PC-9 (cell line): ENCODE measurements at regions not wholly inside any gene's neighbourhood (a gene's known extent, or its start where the extent isn't known, plus 50 kb on each side); places are given as distances from the start of the nearest gene placed in this dataset.

ENCODE experiments used
- BruUV-seq: library from RNA; stranded (reverse); fragments of 400-500 nt; replicated peaks from 2 replicates; lab custom pipeline; 2021; lab: Mats Ljungman, UMichigan
- CTCF ChIA-PET: fragments of 300-600 bp; sonication (Branson Sonifier 250); formaldehyde crosslinking; loops from one replicate; lab custom pipeline; 2022; ENCODE audit warnings: antibody characterized with exemption; lab: Charles Lee
- POLR2A ChIA-PET: fragments of 300-600 bp; sonication (Branson Sonifier 250); formaldehyde crosslinking; loops from one replicate; lab custom pipeline; 2022; ENCODE audit warnings: antibody characterized with exemption; ENCODE audit not compliant: unreplicated experiment; lab: Charles Lee
- DNase-seq, 2 experiments: peaks; one replicate each; pipeline versions ENCODE4 v3.0.0 to v3.0.0-alpha.2; 2015 to 2022; ENCODE audit warnings: mixed read lengths in 1 of 2
- H2AFZ ChIP-seq: fragments of 200-600 bp; sonication (generic); 2 replicates; pipeline ENCODE4 v1.8.1; 2017; ENCODE audit warnings: antibody characterized with exemption
- H3F3A ChIP-seq: fragments of 200-600 bp; sonication (generic); 2 replicates; pipeline ENCODE4 v1.8.1; 2017; ENCODE audit warnings: antibody characterized with exemption, mild to moderate bottlenecking, low read depth; ENCODE audit not compliant: insufficient read depth
- H3K27ac ChIP-seq: fragments of 200-600 bp; sonication (generic); 2 replicates; pipeline ENCODE4 v1.6.1; 2016; ENCODE audit warnings: mixed run types
- H3K27me3 ChIP-seq: fragments of 200-600 bp; sonication (generic); 2 replicates; pipeline ENCODE4 v1.6.1; 2016; ENCODE audit warnings: low read depth, mixed run types; ENCODE audit not compliant: insufficient read depth
- H3K36me3 ChIP-seq: fragments of 200-600 bp; sonication (generic); 2 replicates; pipeline ENCODE4 v1.6.1; 2016; ENCODE audit warnings: low read depth, mixed run types
- H3K4me1 ChIP-seq: fragments of 200-600 bp; sonication (generic); replicated peaks from 2 replicates; pipeline ENCODE4 v1.6.1; 2016; ENCODE audit warnings: mixed run types; ENCODE audit not compliant: insufficient read depth
- H3K4me2 ChIP-seq: fragments of 200-600 bp; sonication (generic); 2 replicates; pipeline ENCODE4 v1.6.1; 2017; ENCODE audit warnings: mixed run types
- H3K4me3 ChIP-seq: fragments of 200-600 bp; sonication (generic); 2 replicates; pipeline ENCODE4 v1.6.1; 2016; ENCODE audit warnings: mixed run types
- H3K79me2 ChIP-seq: fragments of 200-600 bp; sonication (generic); 2 replicates; pipeline ENCODE4 v1.6.1; 2017; ENCODE audit warnings: low read depth, mixed run types
- H3K9me2 ChIP-seq: fragments of 200-600 bp; sonication (generic); 2 replicates; pipeline ENCODE4 v1.8.1; 2017; ENCODE audit warnings: mild to moderate bottlenecking; ENCODE audit not compliant: insufficient read depth
- H3K9me3 ChIP-seq: fragments of 200-600 bp; sonication (generic); 2 replicates; pipeline ENCODE4 v1.8.1; 2016; ENCODE audit warnings: low read depth; ENCODE audit not compliant: insufficient read depth
- H4K20me1 ChIP-seq: fragments of 200-600 bp; sonication (generic); 2 replicates; pipeline ENCODE4 v1.8.1; 2017; ENCODE audit not compliant: insufficient read depth
- CTCF ChIP-seq: fragments of 200-600 bp; sonication (generic); conservative IDR thresholded peaks from 2 replicates; pipeline ENCODE4 v1.6.1; 2017; ENCODE audit warnings: mixed run types, antibody characterized with exemption, mild to moderate bottlenecking, moderate library complexity
- EZH2 ChIP-seq: fragments of 200-600 bp; sonication (generic); IDR thresholded peaks from 2 replicates; pipeline ENCODE4 v1.8.0; 2017; ENCODE audit warnings: antibody characterized with exemption, low read depth
- intact Hi-C: fragments of 100-400 bp; cut with micrococcal nuclease; formaldehyde crosslinking; loops from one replicate; pipeline ENCODE4 v1.10.0; 2022; ENCODE audit not compliant: unreplicated experiment

DNA sequence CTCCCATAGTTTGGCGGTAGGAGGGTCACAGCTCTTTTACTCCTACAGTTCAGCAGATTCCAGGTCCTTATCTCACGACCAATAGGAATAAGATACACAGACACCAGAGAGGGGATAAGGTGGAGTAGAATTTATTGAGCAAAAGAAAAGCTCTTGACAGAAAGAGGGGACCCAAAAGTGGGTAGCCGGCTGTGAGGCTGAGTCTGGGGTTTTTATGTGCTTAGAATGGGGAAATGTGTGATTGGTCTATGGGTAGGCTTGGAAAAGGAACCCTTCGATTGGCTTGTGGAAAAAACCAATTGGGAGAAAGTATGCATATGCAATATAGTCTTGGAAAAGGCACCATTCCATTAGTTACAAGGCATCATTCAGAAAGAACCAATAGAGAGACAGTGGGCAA lies 1356.9 kb upstream of the SPRY2 start:
- Histone ChIP-seq H3K27me3 (no peaks in the 10 kb centered on the region), H3K36me3 (no peaks in the 10 kb centered on the region), H2AFZ (no peak overlapping the region), H3K27ac (no peak overlapping the region), H4K20me1 (no peaks in the 10 kb centered on the region), H3K4me2 (no peak overlapping the region), H3K9me3 (no peaks in the 10 kb centered on the region), H3K4me3 (no peak overlapping the region), H3F3A (no peaks in the 10 kb centered on the region), H3K79me2 (no peaks in the 10 kb centered on the region), H3K9me2 (no peaks in the 10 kb centered on the region), H3K4me1 (no peaks in the 10 kb centered on the region)
- ChIA-PET CTCF (no interaction called here), POLR2A (no interaction called here)
- no peak for DNase-seq
- TF ChIP-seq EZH2: no peak
- TF ChIP-seq CTCF: no peak
- intact Hi-C loops: no loop called here
- BruUV-seq: no TSS peak

DNA sequence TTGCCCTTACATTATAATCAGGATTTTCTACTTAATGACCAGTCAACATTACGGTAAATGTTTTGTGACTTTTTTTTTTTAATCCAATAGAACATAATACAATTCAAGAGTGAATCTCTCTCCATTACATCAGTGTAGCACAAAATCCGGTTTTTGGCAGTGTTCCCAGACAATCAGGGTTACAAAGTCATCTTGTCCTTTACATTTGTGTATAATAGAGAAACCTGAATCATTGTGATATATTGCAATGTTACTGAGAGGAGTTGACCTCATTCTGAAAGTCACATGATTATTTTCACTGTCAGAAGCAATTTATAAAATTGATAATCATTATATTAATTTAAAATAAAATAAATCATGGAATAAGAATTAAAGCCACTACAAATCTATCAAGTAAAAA lies 1346.0 kb upstream of the SPRY2 start:
- Histone ChIP-seq H3K36me3 (no peaks in the 10 kb centered on the region), H3K79me2 (no peaks in the 10 kb centered on the region), H3K9me3 (no peaks in the 10 kb centered on the region), H3K4me2 (no peak overlapping the region), H3K4me1 (no peaks in the 10 kb centered on the region), H3F3A (no peaks in the 10 kb centered on the region), H3K27me3 (no peaks in the 10 kb centered on the region), H3K27ac (no peak overlapping the region), H2AFZ (no peak overlapping the region), H4K20me1 (no peaks in the 10 kb centered on the region), H3K9me2 (no peaks in the 10 kb centered on the region), H3K4me3 (no peak overlapping the region)
- POLR2A ChIA-PET: no interaction called here
- intact Hi-C loops: no loop called here
- TF ChIP-seq EZH2: no peak
- TF ChIP-seq CTCF: no peak
- DNase-seq: no peak
- CTCF ChIA-PET: no interaction called here
- no TSS peak for BruUV-seq

- BruUV-seq: no TSS peak
- H3F3A ChIP-seq: no peaks in the 10 kb centered on the region
- H4K20me1 ChIP-seq: no peaks in the 10 kb centered on the region
- intact Hi-C loops: no loop called here
- no peaks in the 10 kb centered on the region for H3K9me3 ChIP-seq
- H3K36me3 ChIP-seq: no peaks in the 10 kb centered on the region
- no peak for TF ChIP-seq CTCF
- ChIA-PET POLR2A (no interaction called here), CTCF (no interaction called here)
- H3K4me2 ChIP-seq: no peak overlapping the region
- H3K27me3 ChIP-seq: no peaks in the 10 kb centered on the region
- no peak for DNase-seq
- H3K79me2 ChIP-seq: no peaks in the 10 kb centered on the region
- no peak overlapping the region for H2AFZ ChIP-seq
- H3K27ac ChIP-seq: no peak overlapping the region
- H3K9me2 ChIP-seq: no peaks in the 10 kb centered on the region
- no peak overlapping the region for H3K4me3 ChIP-seq
- H3K4me1 ChIP-seq: no peaks in the 10 kb centered on the region
Measured at GRCh38 chr13:81683521-81683920, 1342.6 kb upstream of the SPRY2 start.
